ENCODE measurements at regions not wholly inside any gene's neighbourhood (a gene's known extent, or its start where the extent isn't known, plus 50 kb on each side); places are given as distances from the start of the nearest gene placed in this dataset.
"Not testable (repeated sequence)": the region's sequence is repeated elsewhere in the genome, so short reads cannot be mapped to it uniquely, and the experiment has no call there.

- DNase-seq = no peak
Measured at GRCh38 chr13:18993884-18994660, 187.6 kb downstream of the TUBA3C start.

- DNase-seq = no peak
Measured at GRCh38 chr13:18992791-18993190, 188.8 kb downstream of the TUBA3C start.

- DNase-seq = no peak
Measured at GRCh38 chr13:18991060-18991459, 190.6 kb downstream of the TUBA3C start.

DNA sequence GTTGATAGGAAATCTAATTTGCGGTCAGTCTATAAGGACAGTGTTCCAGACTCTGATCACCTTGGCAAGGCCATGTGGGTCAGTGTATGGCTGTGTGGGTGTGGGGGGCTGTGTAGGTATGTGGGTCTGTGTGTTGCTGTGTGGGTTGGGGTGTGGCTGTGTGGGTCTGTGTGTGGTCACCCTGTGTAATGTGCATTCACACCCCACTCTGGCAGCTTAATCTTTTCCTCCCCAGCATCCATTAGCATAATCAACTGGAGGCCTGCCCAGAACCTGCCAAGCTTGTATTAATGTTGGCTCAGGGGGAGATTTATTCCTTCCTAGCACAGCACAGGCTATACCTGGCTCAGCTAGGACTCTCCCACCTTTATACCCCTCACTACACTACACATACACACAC is 203.2 kb downstream of the TUBA3C start:
- no peak for DNase-seq

- DNase-seq = no peak
Measured at GRCh38 chr13:18977857-18978256, 203.8 kb downstream of the TUBA3C start.

DNA sequence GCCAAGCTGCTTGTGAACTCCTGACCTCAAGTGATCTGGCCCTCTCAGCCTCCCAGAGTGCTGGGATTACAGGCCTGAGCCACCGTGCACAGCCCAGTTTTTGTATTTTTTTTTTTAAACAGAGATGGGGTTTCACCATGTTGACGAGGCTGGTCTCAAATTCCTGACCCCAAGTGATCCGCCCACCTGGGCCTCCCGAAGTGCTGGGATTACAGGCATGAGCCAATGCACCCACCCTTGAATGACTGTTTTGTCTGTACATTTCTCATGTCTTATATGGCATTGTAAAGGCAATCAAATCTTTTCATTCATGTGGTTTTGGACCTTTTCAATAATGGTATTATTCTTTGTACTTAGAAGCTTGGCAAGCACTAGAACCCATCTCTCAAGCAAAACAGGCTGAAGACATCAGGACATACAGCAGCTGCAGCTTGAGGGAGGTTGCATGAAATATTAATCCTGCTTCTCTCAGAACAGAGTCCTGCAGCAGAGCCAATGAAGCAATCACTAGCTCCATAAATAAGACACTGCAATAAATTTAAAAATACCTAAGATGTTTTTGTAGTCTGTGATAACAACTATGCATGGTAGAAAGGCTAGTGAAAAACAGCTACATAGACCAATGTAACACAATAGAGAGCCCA is 209.9 kb downstream of the TUBA3C start:
- no peak for DNase-seq

DNA sequence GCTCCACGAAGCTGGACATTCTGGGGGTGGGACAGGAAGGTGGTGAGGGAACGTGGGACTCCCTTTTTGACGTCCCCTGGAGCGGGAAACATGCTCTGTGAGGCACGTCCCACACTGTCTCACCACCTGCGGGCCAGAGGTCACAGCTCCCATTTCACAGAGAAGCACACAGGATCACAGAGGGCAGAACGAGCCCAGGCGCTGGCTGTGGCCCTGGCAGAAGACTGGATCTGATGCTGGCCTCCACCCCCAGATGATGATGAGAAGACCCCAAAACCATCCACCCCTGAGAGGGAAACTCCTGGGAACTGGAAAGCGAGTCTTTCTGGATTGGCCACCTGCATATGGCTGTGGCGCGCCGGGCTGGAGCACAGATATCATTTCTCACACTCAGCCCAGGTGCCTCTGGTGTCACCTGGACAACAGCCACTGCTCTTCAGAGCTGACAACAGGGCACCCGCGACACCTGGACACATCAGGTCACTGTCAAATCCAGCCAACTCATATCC is 216.2 kb downstream of the TUBA3C start:
- no peak for DNase-seq

- DNase-seq = no peak
Measured at GRCh38 chr13:18964942-18965341, 216.7 kb downstream of the TUBA3C start.

DNA sequence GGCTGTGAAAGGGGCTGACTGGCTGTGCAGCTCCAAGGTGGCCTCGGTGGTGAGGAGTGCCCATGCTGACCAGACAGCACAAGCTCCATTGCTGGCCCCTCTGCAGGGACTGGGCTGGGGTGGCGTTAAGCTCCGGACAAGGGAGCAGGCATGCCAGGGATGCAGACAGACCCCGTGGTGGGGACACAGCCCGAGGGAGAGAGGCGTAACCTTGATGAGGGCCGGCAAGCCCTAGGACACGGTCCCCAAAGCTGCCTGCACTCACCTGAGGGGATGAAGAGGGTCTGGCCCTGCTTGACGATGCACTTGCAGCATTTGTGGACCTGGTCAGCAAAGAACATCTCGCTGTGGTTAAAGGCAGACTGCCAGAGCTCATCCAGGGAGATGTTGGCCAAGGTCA is 217.9 kb downstream of the TUBA3C start:
- not testable (repeated sequence) for DNase-seq

DNA sequence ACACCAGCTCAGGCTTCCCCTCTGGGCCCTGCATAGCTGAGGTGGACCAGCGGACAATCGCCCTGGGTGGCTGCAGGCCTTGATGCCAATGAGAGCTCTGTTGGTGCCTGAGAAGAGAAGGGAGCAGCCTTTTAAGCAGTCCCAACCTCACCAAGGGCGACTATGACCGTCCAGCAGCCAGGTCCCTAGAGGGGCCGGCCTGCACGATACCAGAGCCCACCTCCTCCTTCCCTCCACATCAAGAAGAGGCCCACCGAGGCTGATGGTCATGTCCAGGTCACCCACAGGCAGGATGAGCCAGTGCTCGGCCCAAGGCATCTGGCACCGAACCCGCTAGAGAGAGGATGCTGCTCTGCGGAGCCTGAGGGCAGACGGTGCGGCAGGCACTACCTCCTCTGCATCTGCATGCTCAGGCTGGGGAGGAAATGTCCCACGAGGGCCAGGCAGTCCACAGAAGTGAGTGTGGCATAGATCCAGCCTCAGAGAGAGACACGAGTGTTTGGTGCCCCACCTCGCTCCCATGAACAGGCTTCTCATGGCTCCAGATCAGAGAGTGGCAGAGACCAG is 219.4 kb downstream of the TUBA3C start:
- no peak for DNase-seq

- no peak for DNase-seq
Measured at GRCh38 chr13:18961383-18962117, 220.1 kb downstream of the TUBA3C start.

GRCh38 chr13:18960637-18961227 is 220.9 kb downstream of the TUBA3C start:
- no peak for DNase-seq

GRCh38 chr13:18959996-18960395 is 221.6 kb downstream of the TUBA3C start:
- no peak for DNase-seq

- no peak for DNase-seq
Measured at GRCh38 chr13:18959229-18959628, 222.4 kb downstream of the TUBA3C start.

- DNase-seq = no peak
Measured at GRCh38 chr13:18956473-18957078, 225.0 kb downstream of the TUBA3C start.

- no peak for DNase-seq
Measured at GRCh38 chr13:18954254-18954653, 227.4 kb downstream of the TUBA3C start.

DNA sequence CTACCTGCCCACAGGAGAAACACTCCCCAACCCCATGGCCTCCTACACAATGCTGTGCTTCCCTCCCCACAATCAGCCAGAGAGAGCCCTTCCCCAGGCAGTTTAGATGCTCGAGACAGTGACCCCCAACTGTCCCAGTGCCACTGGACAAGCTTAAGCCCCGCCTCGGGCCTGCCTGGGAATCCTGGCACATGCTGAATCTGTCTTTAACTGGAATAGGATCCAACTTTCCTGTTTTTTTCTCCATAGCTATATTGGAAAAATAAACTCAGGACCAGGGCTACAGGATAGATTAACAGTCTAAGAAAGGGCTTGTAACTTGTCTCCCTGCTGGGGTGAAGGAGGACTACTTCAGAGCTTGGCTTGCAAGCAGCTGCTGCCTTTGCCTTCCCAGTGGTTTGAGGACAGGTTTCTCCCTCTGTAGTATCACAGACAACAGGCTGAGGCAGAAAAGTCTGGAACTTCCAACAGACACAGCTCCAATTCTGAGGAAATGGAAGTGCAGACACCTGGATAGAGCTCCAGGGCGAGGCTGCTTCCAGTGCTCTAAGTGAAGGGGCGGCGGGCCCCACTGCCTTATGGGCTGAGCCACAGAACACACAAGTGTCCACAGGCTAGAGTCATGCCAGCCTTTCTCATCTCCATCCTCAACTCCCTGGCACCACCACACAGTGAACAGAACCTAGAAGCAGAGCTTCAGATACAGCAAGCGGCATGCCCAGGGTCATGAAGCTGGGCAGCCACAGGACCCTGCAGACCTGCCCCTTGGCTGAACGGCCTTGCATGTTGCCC is 228.3 kb downstream of the TUBA3C start:
- DNase-seq = no peak

- DNase-seq = no peak
Measured at GRCh38 chr13:18952225-18953016, 229.2 kb downstream of the TUBA3C start.

DNA sequence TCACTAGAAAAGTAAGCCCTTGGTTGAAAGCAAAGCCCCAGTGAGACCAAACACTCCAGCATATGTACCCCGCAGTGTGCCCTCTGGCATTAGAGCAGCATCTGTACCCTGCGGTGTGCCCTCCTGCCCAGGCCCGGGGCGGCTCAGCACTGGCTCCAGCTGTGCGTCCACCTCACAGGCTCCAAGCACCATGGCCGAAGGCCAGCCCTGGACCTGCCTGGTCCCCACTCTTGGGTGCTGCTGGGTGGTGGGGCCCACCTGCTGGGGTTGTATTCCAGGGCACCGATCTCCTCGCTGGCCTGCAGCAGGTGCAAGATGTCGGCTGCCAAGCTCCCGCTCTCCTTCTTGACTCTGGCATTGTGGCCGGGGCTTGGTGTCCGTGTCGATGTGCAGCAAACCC is 230.2 kb downstream of the TUBA3C start:
- no peak for DNase-seq

DNA sequence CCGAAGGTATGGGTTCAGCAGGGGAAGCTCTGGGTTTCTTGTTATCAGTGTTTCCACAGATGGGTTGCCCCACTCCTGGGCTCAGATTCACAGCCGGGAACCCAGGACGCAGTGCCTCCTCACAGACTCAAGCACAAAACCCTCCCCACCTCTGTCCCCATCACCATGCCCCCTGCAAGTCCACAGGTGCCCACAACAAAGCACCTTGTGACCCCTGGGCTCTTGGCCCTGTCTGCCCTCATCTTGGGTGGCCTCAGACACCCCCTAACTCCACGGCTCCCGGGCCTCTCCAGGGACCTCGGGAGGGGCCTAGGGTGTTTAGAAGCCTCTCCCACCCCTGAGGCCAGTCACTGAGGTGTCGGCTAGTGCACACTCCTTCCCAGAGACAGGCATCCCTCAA is 231.7 kb downstream of the TUBA3C start:
- DNase-seq = no peak

DNA sequence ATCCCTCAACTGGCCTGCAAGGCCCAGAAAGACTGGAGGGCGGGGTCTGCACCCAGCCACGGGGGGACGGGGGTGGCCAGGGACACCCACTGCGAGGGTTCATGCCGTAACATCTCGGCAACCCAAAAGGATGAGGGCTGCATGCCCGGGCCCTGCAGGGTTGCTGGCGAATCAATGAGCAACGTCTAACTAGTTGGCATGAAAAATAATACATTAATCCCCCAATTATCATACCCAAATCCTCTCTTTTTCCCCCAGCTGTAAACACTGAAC is 232.2 kb downstream of the TUBA3C start:
- no peak for DNase-seq
